Stimulated activated CD4-positive, alpha-beta T cell treated with anti-CD3 and anti-CD28 coated beads, Interleukin-2, amount 100 ng/mL, for 48 hours (primary cell): ENCODE measurements at regions not wholly inside any gene's neighbourhood (a gene's known extent, or its start where the extent isn't known, plus 50 kb on each side); places are given as distances from the start of the nearest gene placed in this dataset.
"Not testable (repeated sequence)": the region's sequence is repeated elsewhere in the genome, so short reads cannot be mapped to it uniquely, and the experiment has no call there.

Source experiments
- DNase-seq, 2 donors: peaks; one replicate each; pipeline ENCODE4 v3.0.0-alpha.2; 2020

DNA sequence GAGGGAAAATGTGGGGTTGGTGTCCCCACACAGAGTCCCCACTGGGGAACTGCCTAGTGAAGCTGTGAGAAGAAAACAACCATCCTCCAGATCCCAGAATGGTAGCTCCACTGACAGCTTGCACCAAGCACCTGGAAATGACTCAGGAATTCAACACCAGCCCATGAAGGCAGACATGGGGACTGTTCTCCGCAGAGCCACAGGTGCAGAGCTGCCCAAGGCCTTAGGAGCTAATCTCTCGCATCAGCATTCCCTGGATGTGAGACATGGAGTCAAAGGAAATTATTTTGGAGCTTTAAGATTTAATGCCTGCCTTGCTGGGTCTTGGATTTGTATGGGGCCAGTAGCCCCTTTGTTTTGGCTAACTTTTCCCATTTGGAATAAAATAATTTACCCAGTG lies 367.9 kb downstream of the FAM133A start:
- no peak for DNase-seq

DNA sequence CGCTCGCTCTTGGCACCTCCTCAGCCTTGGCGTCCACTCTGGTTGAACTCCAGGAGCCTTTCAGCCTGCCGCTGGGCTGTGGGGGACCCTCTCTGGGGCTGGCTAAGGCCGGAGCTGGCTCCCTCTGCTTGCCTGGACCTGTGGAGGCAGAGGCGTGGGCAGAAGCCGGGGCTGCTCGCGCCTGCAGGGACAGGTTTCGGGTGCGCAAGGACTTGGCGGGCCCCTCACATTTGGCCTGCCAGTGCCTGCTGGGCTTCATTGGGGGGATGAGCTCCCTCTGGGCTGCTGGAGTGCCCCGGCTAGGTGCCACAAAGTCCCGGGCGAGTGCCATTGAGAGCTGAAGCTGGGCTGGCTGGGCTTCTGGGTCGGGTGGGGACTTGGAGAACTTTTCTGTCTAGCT lies 371.7 kb downstream of the FAM133A start:
- no peak for DNase-seq

GRCh38 chrX:94051926-94052325 lies 377.9 kb downstream of the FAM133A start:
- no peak for DNase-seq

GRCh38 chrX:94053575-94053974 lies 379.6 kb downstream of the FAM133A start:
- no peak for DNase-seq

- no peak for DNase-seq
Measured at GRCh38 chrX:94057385-94057784, 383.4 kb downstream of the FAM133A start.

GRCh38 chrX:94058728-94059382 lies 384.8 kb downstream of the FAM133A start:
- peak in 1 of 2 donors; percentile 0 for DNase-seq

- DNase-seq = no peak
Measured at GRCh38 chrX:94065091-94065490, 391.1 kb downstream of the FAM133A start.

DNA sequence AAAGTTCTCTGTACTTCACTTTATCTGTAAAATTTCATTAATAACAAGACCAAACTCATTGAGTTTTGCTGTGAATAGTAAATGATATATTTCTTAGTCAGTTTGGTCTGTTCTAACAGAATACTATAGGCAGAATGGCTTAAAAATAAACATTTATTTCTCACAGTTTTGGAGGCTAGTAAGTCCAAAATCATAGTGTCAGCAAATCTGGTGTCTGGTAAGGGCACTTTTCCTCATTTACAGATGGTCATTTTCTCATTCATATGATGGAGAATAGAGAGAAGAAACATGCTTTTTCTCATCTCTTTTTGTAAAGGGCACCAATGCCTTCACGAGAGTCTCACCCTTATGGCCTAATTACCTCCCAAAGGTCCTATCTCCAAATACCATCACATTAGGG lies 415.1 kb downstream of the FAM133A start:
- DNase-seq = no peak

GRCh38 chrX:94097868-94098267 lies 423.9 kb downstream of the FAM133A start:
- DNase-seq = no peak

DNA sequence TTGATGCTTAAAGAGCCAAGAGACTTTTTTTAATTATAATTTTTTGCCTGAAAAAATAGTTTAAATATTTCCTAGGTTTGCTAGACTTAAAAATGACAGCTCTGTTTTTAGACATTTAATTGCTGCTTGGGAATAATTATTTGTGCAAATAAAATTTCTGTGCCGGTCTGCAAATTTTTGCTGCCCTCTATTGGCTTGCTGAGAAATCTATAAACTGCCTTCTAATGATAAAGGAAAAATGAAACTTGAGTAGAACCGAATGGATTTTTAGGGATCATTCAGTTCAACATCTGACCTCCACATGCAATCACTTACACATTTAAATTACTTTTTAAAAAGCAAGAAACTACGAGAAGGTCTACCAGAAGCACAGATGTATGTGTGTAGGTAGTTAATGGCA lies 434.0 kb downstream of the FAM133A start:
- DNase-seq = no peak

DNA sequence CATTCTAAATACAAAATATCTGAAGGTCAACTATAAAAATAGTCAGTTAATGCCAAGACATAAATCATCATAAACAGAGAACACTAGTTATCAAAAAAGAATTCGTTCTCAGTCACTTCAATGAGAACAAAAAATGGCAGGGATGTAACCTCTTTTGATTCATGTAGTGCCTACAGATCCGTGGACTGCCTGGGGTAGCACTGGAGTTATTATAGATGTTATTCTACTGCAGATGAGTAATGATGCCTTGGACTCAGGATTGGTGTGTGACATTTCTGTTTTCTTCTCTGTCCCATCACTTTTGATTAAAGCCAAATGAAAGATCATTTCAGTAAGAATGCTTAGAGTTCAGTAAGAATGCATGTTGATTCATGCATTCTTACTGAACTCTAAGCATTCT lies 440.4 kb downstream of the FAM133A start:
- no peak for DNase-seq

- DNase-seq = no peak
Measured at GRCh38 chrX:94121799-94122198, 447.8 kb downstream of the FAM133A start.

- DNase-seq = no peak
Measured at GRCh38 chrX:94123062-94123461, 449.1 kb downstream of the FAM133A start.

DNA sequence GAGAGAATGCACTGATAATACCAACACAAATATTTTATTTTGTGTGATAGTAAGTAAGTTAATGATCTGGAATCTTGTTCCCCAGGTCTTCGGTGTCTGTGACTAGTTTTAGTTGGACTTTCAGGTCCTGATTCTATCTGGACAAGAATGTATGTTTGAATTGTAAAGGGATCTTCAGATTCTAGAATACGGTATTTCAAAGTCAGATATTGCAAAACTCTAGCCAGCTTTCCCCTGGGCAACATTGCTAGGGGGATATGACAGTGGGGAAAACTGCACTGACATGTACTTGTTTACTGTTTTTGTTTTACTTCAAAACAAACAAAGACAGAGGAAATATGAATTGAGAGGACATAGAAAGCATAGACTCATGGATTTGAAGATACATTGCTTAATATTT lies 489.0 kb downstream of the FAM133A start:
- no peak for DNase-seq

GRCh38 chrX:94178145-94178788 lies 504.3 kb downstream of the FAM133A start:
- no peak for DNase-seq

DNA sequence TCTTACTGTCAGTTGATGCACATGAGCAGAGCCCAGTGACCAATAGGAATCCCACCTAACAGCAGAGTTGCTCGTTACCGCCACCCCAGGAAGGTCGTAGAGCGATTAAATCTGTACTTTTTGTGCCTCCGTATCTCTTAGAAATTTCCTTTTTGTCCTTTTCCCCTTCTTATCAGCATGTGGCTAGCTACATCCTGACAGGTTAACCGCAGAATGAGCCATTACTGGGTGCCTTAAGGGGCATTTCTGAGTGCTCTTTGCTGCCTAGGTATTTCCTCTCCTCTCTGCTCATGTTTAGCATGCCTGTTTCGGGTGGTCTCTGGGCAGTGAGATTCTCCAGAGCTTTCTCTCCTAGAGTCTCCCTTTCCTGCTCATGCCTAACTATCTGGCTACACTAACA lies 530.5 kb downstream of the FAM133A start:
- no peak for DNase-seq

DNA sequence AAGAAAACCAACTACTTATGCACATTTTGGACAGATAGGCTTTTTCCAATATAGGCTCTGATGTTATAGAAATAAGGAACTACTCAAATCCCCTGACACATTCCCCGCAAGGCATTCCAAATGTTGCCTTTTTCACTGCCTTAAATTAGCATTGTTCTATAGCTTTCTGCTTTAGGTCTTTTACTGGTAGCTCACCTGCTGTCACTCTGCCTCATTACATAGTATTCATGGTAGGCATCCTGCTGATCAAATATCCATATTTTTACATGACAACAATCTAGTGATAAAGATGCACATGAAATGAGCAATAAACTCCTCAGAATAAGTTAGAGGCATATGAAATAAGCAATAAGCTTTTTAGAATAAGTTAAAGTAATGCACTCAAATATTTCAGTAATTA lies 542.7 kb downstream of the FAM133A start:
- no peak for DNase-seq

GRCh38 chrX:94252211-94252610 lies 578.2 kb downstream of the FAM133A start:
- DNase-seq = no peak

DNA sequence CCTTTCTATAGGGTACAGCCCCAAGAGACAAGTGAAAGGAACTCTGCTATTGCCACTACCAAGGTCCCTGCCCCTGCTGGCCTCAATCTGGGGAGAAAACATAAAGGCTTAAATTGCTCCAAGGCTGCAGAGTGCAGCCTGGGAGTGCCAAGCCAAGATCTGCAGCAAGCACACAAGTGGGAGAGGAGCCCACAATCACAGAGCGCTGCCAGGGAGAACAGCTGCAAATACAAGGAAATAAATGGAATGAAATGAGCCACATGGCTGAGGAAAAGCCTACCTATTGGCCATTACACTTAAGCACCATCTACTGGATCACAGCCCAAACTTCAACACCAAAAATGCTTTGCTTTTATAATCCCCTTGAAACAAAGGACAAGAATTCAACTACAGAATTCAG lies 582.4 kb downstream of the FAM133A start:
- no peak for DNase-seq

GRCh38 chrX:94265323-94265722 lies 591.3 kb downstream of the FAM133A start:
- no peak for DNase-seq

DNA sequence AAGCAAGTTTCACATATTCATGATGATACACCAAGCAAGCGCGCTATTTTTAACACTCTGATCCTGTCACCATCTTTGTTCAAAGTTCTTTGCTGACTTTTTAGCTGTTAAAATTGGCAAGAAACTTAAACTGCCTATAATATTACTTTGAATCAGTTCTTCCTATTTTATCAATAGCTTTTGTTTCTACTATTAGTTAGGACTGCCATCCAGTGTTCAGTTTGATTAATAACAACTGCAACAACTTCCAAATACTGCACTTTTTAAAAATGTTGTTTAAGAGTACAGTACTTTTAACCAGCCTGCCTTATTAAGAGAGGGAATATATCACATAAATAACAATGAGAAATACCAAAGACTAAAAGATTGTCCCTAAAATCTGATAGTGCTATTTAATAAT lies 614.3 kb downstream of the FAM133A start:
- no peak for DNase-seq

DNA sequence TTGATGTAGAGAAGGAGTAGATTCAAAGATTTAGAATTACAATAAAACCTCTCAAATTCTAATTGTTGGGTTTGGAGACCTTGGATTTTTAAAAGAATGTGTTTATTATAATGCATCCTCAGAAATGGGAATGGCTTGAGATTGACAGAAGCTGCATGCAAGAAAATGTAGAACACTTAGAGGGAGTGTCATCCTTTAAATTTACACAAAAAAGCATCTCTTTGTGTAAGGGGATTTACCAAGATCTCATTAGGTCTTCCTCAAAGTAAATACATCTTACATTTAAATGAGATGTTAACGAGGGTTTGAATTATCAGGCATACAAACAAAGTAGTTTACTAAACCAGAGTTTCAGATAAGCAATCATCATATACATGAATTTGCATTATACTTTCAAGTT lies 615.0 kb downstream of the FAM133A start:
- DNase-seq = no peak

DNA sequence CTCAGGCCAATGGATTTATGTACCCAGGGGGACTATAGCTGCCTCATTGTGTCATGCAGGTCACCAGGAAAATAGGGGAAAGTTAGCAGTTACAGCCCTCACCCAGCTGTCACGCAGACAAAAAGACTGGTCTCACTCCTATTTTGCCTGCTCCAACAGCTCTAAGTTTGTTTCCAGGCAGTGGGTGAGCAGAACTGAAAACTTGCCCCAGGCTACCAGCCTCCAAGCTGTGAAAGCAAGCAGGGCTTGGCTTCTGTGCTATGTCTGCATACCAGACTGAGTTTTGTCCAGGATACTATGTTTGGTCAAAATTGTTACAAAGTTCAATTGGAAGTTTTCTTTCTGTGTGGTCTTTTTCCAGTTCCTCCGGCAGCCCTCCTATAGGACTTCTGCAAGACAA lies 628.4 kb downstream of the FAM133A start:
- no peak for DNase-seq

GRCh38 chrX:94329182-94329581 lies 655.2 kb downstream of the FAM133A start:
- DNase-seq = no peak

- DNase-seq = not testable (repeated sequence)
Measured at GRCh38 chrX:94341730-94342129, 667.7 kb downstream of the FAM133A start.
